Neural progenitor cell (in vitro differentiated cells): ENCODE measurements at regions not wholly inside any gene's neighbourhood (a gene's known extent, or its start where the extent isn't known, plus 50 kb on each side); places are given as distances from the start of the nearest gene placed in this dataset.

Experiments used
- DNase-seq: peaks from one replicate; pipeline ENCODE4 v3.0.0-alpha.2; 2016; ENCODE audit warnings: low spot score
- H2AFZ ChIP-seq: fragments of 200-600 bp; sonication (generic); replicated peaks from 2 replicates; pipeline ENCODE4 v1.6.1; 2016; ENCODE audit warnings: antibody characterized with exemption
- H3F3A ChIP-seq: fragments of 200-600 bp; sonication (generic); 2 replicates; pipeline ENCODE4 v1.6.1; 2016; ENCODE audit warnings: antibody characterized with exemption, low read depth
- H3K27ac ChIP-seq: fragments of 200-600 bp; sonication (generic); 2 replicates; pipeline ENCODE4 v1.5.1; 2016; ENCODE audit warnings: mild to moderate bottlenecking
- H3K27me3 ChIP-seq: fragments of 200-600 bp; sonication (generic); 2 replicates; pipeline ENCODE4 v1.6.1; 2016; ENCODE audit warnings: mild to moderate bottlenecking, moderate library complexity
- H3K36me3 ChIP-seq: fragments of 200-600 bp; sonication (generic); 2 replicates; pipeline ENCODE4 v1.5.1; 2016
- H3K4me1 ChIP-seq: fragments of 200-600 bp; sonication (generic); 2 replicates; pipeline ENCODE4 v1.6.1; 2016; ENCODE audit warnings: mixed run types
- H3K4me2 ChIP-seq: fragments of 200-600 bp; sonication (generic); 2 replicates; pipeline ENCODE4 v1.6.1; 2016
- H3K4me3 ChIP-seq: fragments of 200-600 bp; sonication (generic); 2 replicates; pipeline ENCODE4 v1.5.1; 2016
- H3K79me2 ChIP-seq: fragments of 200-600 bp; sonication (generic); 2 replicates; pipeline ENCODE4 v1.6.1; 2016; ENCODE audit warnings: low read depth
- H3K9ac ChIP-seq: fragments of 200-600 bp; sonication (generic); 2 replicates; pipeline ENCODE4 v1.6.1; 2016
- H3K9me3 ChIP-seq: fragments of 200-600 bp; sonication (generic); 2 replicates; pipeline ENCODE4 v1.5.1; 2016; ENCODE audit warnings: low read depth
- H4K20me1 ChIP-seq: fragments of 200-600 bp; sonication (generic); 2 replicates; pipeline ENCODE4 v1.6.1; 2016; ENCODE audit warnings: low read depth
- H3K27ac Mint-ChIP-seq: 3 replicates; pipeline ENCODE4 v1.8.0; 2021; ENCODE audit warnings: mixed read lengths
- H3K27me3 Mint-ChIP-seq: 2 replicates; pipeline ENCODE4 v1.8.0; 2022; ENCODE audit warnings: low read depth, mild to moderate bottlenecking, inconsistent platforms, moderate library complexity, mixed read lengths; ENCODE audit not compliant: insufficient read depth
- H3K36me3 Mint-ChIP-seq: 3 replicates; pipeline ENCODE4 v1.8.0; 2021; ENCODE audit warnings: mixed read lengths
- H3K4me1 Mint-ChIP-seq: 3 replicates; pipeline ENCODE4 v1.8.0; 2021; ENCODE audit warnings: mixed read lengths
- H3K4me3 Mint-ChIP-seq: 3 replicates; pipeline ENCODE4 v1.8.0; 2021; ENCODE audit warnings: mild to moderate bottlenecking, moderate library complexity, mixed read lengths
- H3K9me3 Mint-ChIP-seq: 3 replicates; pipeline ENCODE4 v1.8.0; 2020; ENCODE audit warnings: mixed read lengths
- EZH2 ChIP-seq: fragments of 200-600 bp; sonication (generic); IDR thresholded peaks from 2 replicates; pipeline ENCODE4 v1.6.1; 2017; ENCODE audit warnings: antibody characterized with exemption, mild to moderate bottlenecking, moderate library complexity
- EZH2phosphoT487 ChIP-seq: fragments of 200-600 bp; sonication (generic); IDR thresholded peaks from 2 replicates; pipeline ENCODE4 v1.6.1; 2017; ENCODE audit warnings: antibody characterized with exemption
- TF ChIP-seq, protein P1 (sequence below): fragments of 200-600 bp; sonication (generic); IDR thresholded peaks from 2 replicates; pipeline ENCODE4 v1.5.1; 2017; ENCODE audit warnings: antibody characterized with exemption, mild to moderate bottlenecking

DNA sequence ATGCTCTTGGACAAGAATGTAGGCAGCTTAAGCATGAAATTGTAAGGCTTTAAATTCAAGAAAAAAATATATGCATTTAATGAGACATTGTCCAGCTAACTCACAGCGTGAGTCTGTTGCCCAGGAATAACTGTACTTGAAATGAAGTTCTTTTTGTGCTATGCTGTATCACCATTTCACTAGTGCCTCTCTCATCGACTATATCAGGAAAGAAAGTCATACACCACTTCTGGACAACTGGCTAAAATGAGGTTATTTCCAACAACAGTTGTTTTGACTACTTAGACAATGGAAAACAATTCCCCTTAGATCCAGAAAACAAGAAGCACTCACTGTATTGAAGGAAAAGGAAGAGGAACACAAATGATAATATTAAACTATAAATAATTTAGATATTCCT is 251.8 kb downstream of the CRPPA start:
- Histone ChIP-seq H3K9me3 (peaks cover 3% of the 10 kb centered on the region), H3K9ac (no peak overlapping the region), H2AFZ (no peak overlapping the region), H3K36me3 (no peaks in the 10 kb centered on the region), H3K4me3 (no peak overlapping the region), H3F3A (no peaks in the 10 kb centered on the region), H3K27ac (no peak overlapping the region), H4K20me1 (no peaks in the 10 kb centered on the region), H3K27me3 (no peaks in the 10 kb centered on the region), H3K4me1 (no peaks in the 10 kb centered on the region), H3K79me2 (no peaks in the 10 kb centered on the region), H3K4me2 (no peak overlapping the region)
- H3K9me3 Mint-ChIP-seq: peaks cover 8% of the 10 kb centered on the region
- H3K4me1 Mint-ChIP-seq: no peaks in the 10 kb centered on the region
- peaks cover 9% of the 10 kb centered on the region for H3K27me3 Mint-ChIP-seq
- peaks cover 1% of the 10 kb centered on the region for H3K36me3 Mint-ChIP-seq
- TF ChIP-seq EZH2 (no peak), EZH2phosphoT487 (no peak)
- TF ChIP-seq, protein P1, sequence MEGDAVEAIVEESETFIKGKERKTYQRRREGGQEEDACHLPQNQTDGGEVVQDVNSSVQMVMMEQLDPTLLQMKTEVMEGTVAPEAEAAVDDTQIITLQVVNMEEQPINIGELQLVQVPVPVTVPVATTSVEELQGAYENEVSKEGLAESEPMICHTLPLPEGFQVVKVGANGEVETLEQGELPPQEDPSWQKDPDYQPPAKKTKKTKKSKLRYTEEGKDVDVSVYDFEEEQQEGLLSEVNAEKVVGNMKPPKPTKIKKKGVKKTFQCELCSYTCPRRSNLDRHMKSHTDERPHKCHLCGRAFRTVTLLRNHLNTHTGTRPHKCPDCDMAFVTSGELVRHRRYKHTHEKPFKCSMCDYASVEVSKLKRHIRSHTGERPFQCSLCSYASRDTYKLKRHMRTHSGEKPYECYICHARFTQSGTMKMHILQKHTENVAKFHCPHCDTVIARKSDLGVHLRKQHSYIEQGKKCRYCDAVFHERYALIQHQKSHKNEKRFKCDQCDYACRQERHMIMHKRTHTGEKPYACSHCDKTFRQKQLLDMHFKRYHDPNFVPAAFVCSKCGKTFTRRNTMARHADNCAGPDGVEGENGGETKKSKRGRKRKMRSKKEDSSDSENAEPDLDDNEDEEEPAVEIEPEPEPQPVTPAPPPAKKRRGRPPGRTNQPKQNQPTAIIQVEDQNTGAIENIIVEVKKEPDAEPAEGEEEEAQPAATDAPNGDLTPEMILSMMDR: no peak
- H3K4me3 Mint-ChIP-seq: no peak overlapping the region
- H3K27ac Mint-ChIP-seq: no peak overlapping the region
- DNase-seq: no peak

DNA sequence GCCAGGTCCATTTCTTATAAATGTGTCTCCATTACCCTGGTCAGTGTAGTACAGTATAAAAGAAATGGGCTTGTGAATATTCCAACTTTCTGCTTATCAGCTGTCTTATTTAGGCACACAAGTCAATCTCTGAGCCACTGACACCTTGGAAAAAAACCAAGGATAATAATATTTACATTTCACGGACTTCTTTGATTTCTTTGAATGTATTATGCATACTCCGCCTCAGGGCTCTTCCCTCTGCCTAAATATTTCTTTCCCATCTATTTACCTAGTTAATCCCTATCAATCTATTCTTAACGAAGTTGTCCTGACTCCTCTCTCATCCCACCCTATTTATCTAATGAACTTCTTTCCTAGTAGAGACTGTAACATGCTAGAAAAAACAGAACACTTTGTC is 253.8 kb downstream of the CRPPA start:
- no peaks in the 10 kb centered on the region for H4K20me1 ChIP-seq
- H3K9me3 Mint-ChIP-seq: peaks cover 11% of the 10 kb centered on the region
- no peak overlapping the region for H3K4me2 ChIP-seq
- H3K9me3 ChIP-seq: peaks cover 3% of the 10 kb centered on the region
- TF ChIP-seq EZH2: no peak
- TF ChIP-seq, protein P1: no peak
- no peak for TF ChIP-seq EZH2phosphoT487
- no peaks in the 10 kb centered on the region for H3F3A ChIP-seq
- no peaks in the 10 kb centered on the region for H3K4me1 ChIP-seq
- H3K27me3 Mint-ChIP-seq: peaks cover 11% of the 10 kb centered on the region
- no peak overlapping the region for H3K4me3 ChIP-seq
- no peak for DNase-seq
- no peak overlapping the region for H2AFZ ChIP-seq
- no peaks in the 10 kb centered on the region for H3K27me3 ChIP-seq
- H3K36me3 Mint-ChIP-seq: peaks cover 1% of the 10 kb centered on the region
- no peaks in the 10 kb centered on the region for H3K4me1 Mint-ChIP-seq
- H3K9ac ChIP-seq: no peak overlapping the region
- H3K36me3 ChIP-seq: no peaks in the 10 kb centered on the region
- H3K27ac Mint-ChIP-seq: no peak overlapping the region
- no peak overlapping the region for H3K4me3 Mint-ChIP-seq
- no peak overlapping the region for H3K27ac ChIP-seq
- H3K79me2 ChIP-seq: no peaks in the 10 kb centered on the region

DNA sequence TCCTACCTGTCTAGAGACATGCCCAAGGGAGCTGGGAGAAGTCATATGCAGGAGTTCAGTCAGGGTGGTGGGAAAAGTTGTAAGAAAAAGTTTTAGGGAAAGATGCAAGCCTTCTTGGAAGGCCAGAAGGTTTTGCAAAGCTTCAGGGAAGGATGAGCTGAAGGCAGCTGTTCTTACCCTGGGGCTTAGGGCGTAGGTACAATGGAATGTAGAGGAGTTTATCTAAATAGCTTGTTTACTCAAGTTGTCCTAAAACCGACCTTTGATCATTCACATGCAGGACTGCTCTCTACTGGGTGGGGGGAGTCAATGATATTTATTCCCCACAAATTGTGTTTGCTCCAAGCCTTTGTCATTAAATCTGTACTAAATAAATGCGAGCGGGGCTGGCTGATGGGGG is 277.0 kb downstream of the CRPPA start:
- Mint-ChIP-seq H3K4me1 (peaks cover 3% of the 10 kb centered on the region), H3K36me3 (no peaks in the 10 kb centered on the region), H3K27ac (no peak overlapping the region), H3K9me3 (peaks cover 18% of the 10 kb centered on the region), H3K27me3 (no peaks in the 10 kb centered on the region), H3K4me3 (no peak overlapping the region)
- no peaks in the 10 kb centered on the region for H3K27me3 ChIP-seq
- H3K9me3 ChIP-seq: peaks cover 6% of the 10 kb centered on the region
- no peaks in the 10 kb centered on the region for H3K4me1 ChIP-seq
- H3K4me3 ChIP-seq: no peak overlapping the region
- no peak overlapping the region for H3K4me2 ChIP-seq
- no peaks in the 10 kb centered on the region for H3K79me2 ChIP-seq
- no peak for DNase-seq
- H3F3A ChIP-seq: no peaks in the 10 kb centered on the region
- H4K20me1 ChIP-seq: no peaks in the 10 kb centered on the region
- no peak for TF ChIP-seq EZH2
- TF ChIP-seq EZH2phosphoT487: no peak
- no peak overlapping the region for H3K27ac ChIP-seq
- no peak overlapping the region for H3K9ac ChIP-seq
- no peaks in the 10 kb centered on the region for H3K36me3 ChIP-seq
- no peak overlapping the region for H2AFZ ChIP-seq

DNA sequence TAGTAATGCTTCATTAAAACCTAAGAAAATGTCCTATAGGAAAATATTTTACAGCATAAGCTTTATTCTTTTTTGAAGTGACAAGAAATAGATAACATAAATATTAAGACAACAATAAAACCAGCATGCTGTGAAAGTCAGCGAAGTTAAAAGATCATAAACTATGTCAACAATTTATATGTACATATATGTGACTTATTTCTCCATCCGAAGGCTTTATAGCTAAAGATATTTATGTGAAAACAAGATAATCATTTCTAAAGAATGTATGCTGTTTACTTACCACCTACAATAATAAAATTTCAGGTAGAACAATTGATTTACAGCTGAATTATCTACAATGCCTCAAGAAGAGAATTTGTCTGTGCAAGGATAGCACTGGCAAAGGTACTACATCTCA is 283.4 kb downstream of the CRPPA start:
- no peaks in the 10 kb centered on the region for H3K27me3 Mint-ChIP-seq
- Histone ChIP-seq H4K20me1 (no peaks in the 10 kb centered on the region), H3K4me2 (no peak overlapping the region), H3F3A (no peaks in the 10 kb centered on the region), H3K79me2 (no peaks in the 10 kb centered on the region), H3K36me3 (no peaks in the 10 kb centered on the region), H3K9me3 (no peaks in the 10 kb centered on the region), H3K4me1 (no peaks in the 10 kb centered on the region), H3K27me3 (no peaks in the 10 kb centered on the region), H3K4me3 (no peak overlapping the region), H3K27ac (no peak overlapping the region), H2AFZ (no peak overlapping the region), H3K9ac (no peak overlapping the region)
- no peak for DNase-seq
- TF ChIP-seq, protein P1: no peak
- no peak for TF ChIP-seq EZH2phosphoT487
- no peak for TF ChIP-seq EZH2
- H3K27ac Mint-ChIP-seq: no peak overlapping the region
- no peaks in the 10 kb centered on the region for H3K36me3 Mint-ChIP-seq
- no peaks in the 10 kb centered on the region for H3K9me3 Mint-ChIP-seq
- peaks cover 3% of the 10 kb centered on the region for H3K4me1 Mint-ChIP-seq
- no peak overlapping the region for H3K4me3 Mint-ChIP-seq
